H9 (cell line): ENCODE measurements at regions not wholly inside any gene's neighbourhood (a gene's known extent, or its start where the extent isn't known, plus 50 kb on each side); places are given as distances from the start of the nearest gene placed in this dataset.

ENCODE experiments used
- DNase-seq: peaks from one replicate; pipeline ENCODE4 v3.0.0-alpha.2; 2017
- H2AFZ ChIP-seq: one replicate; pipeline ENCODE4 v1.6.1; 2013; ENCODE audit warnings: mild to moderate bottlenecking, low read length, control low read depth, moderate library complexity
- H2AK5ac ChIP-seq: 2 replicates; pipeline ENCODE4 v1.6.1; 2013; ENCODE audit warnings: low read length, control low read depth, mixed read lengths; ENCODE audit not compliant: insufficient read length
- H2BK120ac ChIP-seq: one replicate; pipeline ENCODE4 v1.6.1; 2013; ENCODE audit warnings: low read depth, mild to moderate bottlenecking, low read length, control low read depth, inconsistent platforms; ENCODE audit not compliant: poor library complexity, severe bottlenecking
- H2BK12ac ChIP-seq: 2 replicates; pipeline ENCODE4 v1.6.1; 2013; ENCODE audit warnings: low read length, control low read depth, mixed read lengths, low read depth; ENCODE audit not compliant: insufficient read length
- H2BK15ac ChIP-seq: 2 replicates; pipeline ENCODE4 v1.6.1; 2013; ENCODE audit warnings: low read depth, low read length, control low read depth
- H2BK20ac ChIP-seq: one replicate; pipeline ENCODE4 v1.6.1; 2013; ENCODE audit warnings: low read depth, mild to moderate bottlenecking, low read length, control low read depth, inconsistent platforms; ENCODE audit not compliant: poor library complexity, severe bottlenecking
- H2BK5ac ChIP-seq: 2 replicates; pipeline ENCODE4 v1.6.1; 2013; ENCODE audit warnings: low read length, control low read depth, mixed read lengths; ENCODE audit not compliant: insufficient read length
- H3K14ac ChIP-seq: 2 replicates; pipeline ENCODE4 v1.6.1; 2013; ENCODE audit warnings: low read length, control low read depth; ENCODE audit not compliant: insufficient read depth
- H3K18ac ChIP-seq: 2 replicates; pipeline ENCODE4 v1.6.1; 2013; ENCODE audit warnings: low read depth, mild to moderate bottlenecking, mixed read lengths, low read length, control low read depth; ENCODE audit not compliant: insufficient read length
- H3K23ac ChIP-seq: 2 replicates; pipeline ENCODE4 v1.6.1; 2013; ENCODE audit warnings: low read length, control low read depth, mixed read lengths, low read depth; ENCODE audit not compliant: insufficient read length
- H3K23me2 ChIP-seq: 2 replicates; pipeline ENCODE4 v1.6.1; 2013; ENCODE audit warnings: low read depth, mild to moderate bottlenecking, mixed read lengths, low read length, control low read depth; ENCODE audit not compliant: insufficient read length, poor library complexity, severe bottlenecking
- H3K27ac ChIP-seq: 2 replicates; pipeline ENCODE4 v1.5.1; 2013; ENCODE audit warnings: low read length, control low read depth, mixed read lengths, low read depth; ENCODE audit not compliant: insufficient read length
- H3K27me3 ChIP-seq: 2 replicates; pipeline ENCODE4 v1.6.1; 2013; ENCODE audit warnings: low read length, control low read depth, inconsistent platforms; ENCODE audit not compliant: insufficient read depth
- H3K4ac ChIP-seq: 2 replicates; pipeline ENCODE4 v1.6.1; 2013; ENCODE audit warnings: low read depth, mild to moderate bottlenecking, control low read depth, inconsistent platforms, low read length, moderate library complexity
- H3K4me1 ChIP-seq: 2 replicates; pipeline ENCODE4 v1.6.1; 2013; ENCODE audit warnings: low read length, control low read depth, inconsistent platforms; ENCODE audit not compliant: insufficient read depth
- H3K4me2 ChIP-seq: 2 replicates; pipeline ENCODE4 v1.6.1; 2013; ENCODE audit warnings: low read length, control low read depth, mixed read lengths; ENCODE audit not compliant: insufficient read length, insufficient read depth
- H3K56ac ChIP-seq: 2 replicates; pipeline ENCODE4 v1.6.1; 2013; ENCODE audit warnings: low read depth, mild to moderate bottlenecking, mixed read lengths, low read length, control low read depth; ENCODE audit not compliant: insufficient read length
- H3K79me1 ChIP-seq: 2 replicates; pipeline ENCODE4 v1.6.1; 2013; ENCODE audit warnings: low read depth, mild to moderate bottlenecking, moderate library complexity, low read length, control low read depth, inconsistent platforms; ENCODE audit not compliant: insufficient read depth, poor library complexity, severe bottlenecking
- H3K79me2 ChIP-seq: 2 replicates; pipeline ENCODE4 v1.6.1; 2013; ENCODE audit warnings: low read length, control low read depth, inconsistent platforms; ENCODE audit not compliant: insufficient read depth
- H3K9ac ChIP-seq: 2 replicates; pipeline ENCODE4 v1.6.1; 2013; ENCODE audit warnings: low read length, control low read depth, mixed read lengths; ENCODE audit not compliant: insufficient read length; ENCODE audit errors: extremely low read depth
- H3K9me3 ChIP-seq: one replicate; pipeline ENCODE4 v1.6.1; 2013; ENCODE audit warnings: low read depth, low read length, inconsistent platforms; ENCODE audit not compliant: control insufficient read depth
- H3T11ph ChIP-seq: one replicate; pipeline ENCODE4 v1.6.1; 2013; ENCODE audit warnings: mild to moderate bottlenecking, low read length, control low read depth, inconsistent platforms
- H4K20me1 ChIP-seq: one replicate; pipeline ENCODE4 v1.6.1; 2013; ENCODE audit not compliant: control insufficient read depth, insufficient read length, insufficient read depth
- H4K5ac ChIP-seq: 2 replicates; pipeline ENCODE4 v1.6.1; 2013; ENCODE audit warnings: low read depth, mild to moderate bottlenecking, mixed read lengths, low read length, control low read depth; ENCODE audit not compliant: insufficient read length
- H4K8ac ChIP-seq: replicated peaks from 2 replicates; pipeline ENCODE4 v1.6.1; 2013; ENCODE audit warnings: low read length, control low read depth, mixed read lengths, low read depth; ENCODE audit not compliant: insufficient read length
- H4K91ac ChIP-seq: 2 replicates; pipeline ENCODE4 v1.6.1; 2013; ENCODE audit warnings: low read depth, mild to moderate bottlenecking, moderate library complexity, mixed read lengths, low read length, control low read depth; ENCODE audit not compliant: insufficient read length
- H3K27ac Mint-ChIP-seq, 3 experiments: 2 replicates in 2 of 3; 3 replicates in 1 of 3; pipeline ENCODE4 v1.8.0; 2020 to 2021; ENCODE audit warnings: mixed read lengths in 3 of 3, mild to moderate bottlenecking in 1 of 3, moderate library complexity in 1 of 3
- H3K27me3 Mint-ChIP-seq: 2 replicates; pipeline ENCODE4 v1.8.0; 2021; ENCODE audit warnings: low read depth, mild to moderate bottlenecking, moderate library complexity, mixed read lengths
- H3K36me3 Mint-ChIP-seq, 3 experiments: 2 replicates in 2 of 3; 3 replicates in 1 of 3; pipeline ENCODE4 v1.8.0; 2020 to 2021; ENCODE audit warnings: low read depth in 3 of 3, mixed read lengths in 3 of 3; ENCODE audit not compliant: insufficient read depth in 1 of 3
- H3K4me1 Mint-ChIP-seq, 2 experiments: 2 replicates each; pipeline ENCODE4 v1.8.0; 2020; ENCODE audit warnings: mixed read lengths in 2 of 2
- H3K4me3 Mint-ChIP-seq, 2 experiments: 2 replicates in 1 of 2; 3 replicates in 1 of 2; pipeline ENCODE4 v1.8.0; 2020 to 2021; ENCODE audit warnings: mild to moderate bottlenecking in 2 of 2, mixed read lengths in 2 of 2, moderate library complexity in 1 of 2
- H3K9me3 Mint-ChIP-seq, 2 experiments: 2 replicates in 1 of 2; 3 replicates in 1 of 2; pipeline ENCODE4 v1.8.0; 2020; ENCODE audit warnings: mild to moderate bottlenecking in 2 of 2, mixed read lengths in 2 of 2, moderate library complexity in 1 of 2
- CTCF ChIP-seq: fragments of 200-600 bp; sonication (generic); conservative IDR thresholded peaks from 3 replicates; pipeline ENCODE4 v1.8.0; 2021; ENCODE audit warnings: antibody characterized with exemption, mild to moderate bottlenecking
- WGBS: extraction: QIAGEN DNeasy Blood & Tissue Kit; methylation state at CpG from one replicate; pipeline ENCODE4 v1.1.7; 2013; ENCODE audit warnings: missing lambda C conversion rate, low lambda C conversion rate, mixed read lengths; ENCODE audit not compliant: insufficient read length; ENCODE audit errors: extremely low coverage; 5-methylcytosine and 5-hydroxymethylcytosine counted together

- Histone ChIP-seq H4K91ac (no peak overlapping the region), H3K23ac (no peak overlapping the region), H4K20me1 (no peaks in the 10 kb centered on the region), H2BK12ac (no peak overlapping the region), H2AFZ (no peak overlapping the region), H3K4me1 (no peaks in the 10 kb centered on the region), H3K9ac (no peak overlapping the region), H3K4ac (no peak overlapping the region), H3K79me2 (no peaks in the 10 kb centered on the region), H3T11ph (no peak overlapping the region), H2BK20ac (no peak overlapping the region), H3K18ac (no peak overlapping the region), H3K4me2 (no peak overlapping the region), H2BK5ac (no peak overlapping the region), H3K9me3 (no peaks in the 10 kb centered on the region), H3K27me3 (no peaks in the 10 kb centered on the region), H3K27ac (no peak overlapping the region), H4K8ac (no peak overlapping the region), H3K56ac (no peak overlapping the region), H3K14ac (no peak overlapping the region), H4K5ac (no peak overlapping the region), H2AK5ac (no peak overlapping the region), H3K23me2 (no peaks in the 10 kb centered on the region), H2BK15ac (no peak overlapping the region), H3K79me1 (no peaks in the 10 kb centered on the region), H2BK120ac (no peak overlapping the region)
- Mint-ChIP-seq H3K27me3 (no peaks in the 10 kb centered on the region), H3K27ac (no peak overlapping the region), H3K4me1 (no peaks in the 10 kb centered on the region), H3K9me3 (peaks cover 0 to under 1% of the 10 kb centered on the region in 2 experiments; a peak in 1 of 5 replicates), H3K36me3 (no peaks in the 10 kb centered on the region), H3K4me3 (no peak overlapping the region)
- no CpG with 5 or more reads among the region's 1 CpG for WGBS
- no peak for TF ChIP-seq CTCF
- DNase-seq = no peak
Observed at GRCh38 chr1:195973311-195973904, 634.8 kb downstream of the KCNT2 start.
